ENCODE measurements at regions not wholly inside any gene's neighbourhood (a gene's known extent, or its start where the extent isn't known, plus 50 kb on each side); places are given as distances from the start of the nearest gene placed in this dataset.

DNA sequence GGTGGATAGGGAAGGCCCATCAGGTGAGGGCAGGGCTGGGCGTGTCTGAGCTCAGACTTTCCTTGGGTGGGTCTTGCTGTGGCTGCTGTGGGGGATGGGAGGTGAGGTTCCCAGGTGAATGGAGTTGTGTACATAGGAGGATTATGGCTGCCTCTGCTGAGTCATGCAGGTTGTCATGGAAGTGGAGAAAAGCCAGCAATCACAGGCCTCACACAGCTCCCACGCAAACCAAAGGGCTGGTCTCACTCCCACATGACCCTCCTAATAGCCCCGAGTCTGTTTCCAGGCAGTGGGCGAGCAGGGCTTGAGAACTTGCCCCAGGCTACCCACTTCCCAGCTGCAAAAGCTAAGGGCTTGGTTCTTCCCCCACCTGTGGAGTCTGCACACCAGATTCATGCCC, 149.5 kb downstream of the IPO8 start:
- TF ChIP-seq, protein P1, sequence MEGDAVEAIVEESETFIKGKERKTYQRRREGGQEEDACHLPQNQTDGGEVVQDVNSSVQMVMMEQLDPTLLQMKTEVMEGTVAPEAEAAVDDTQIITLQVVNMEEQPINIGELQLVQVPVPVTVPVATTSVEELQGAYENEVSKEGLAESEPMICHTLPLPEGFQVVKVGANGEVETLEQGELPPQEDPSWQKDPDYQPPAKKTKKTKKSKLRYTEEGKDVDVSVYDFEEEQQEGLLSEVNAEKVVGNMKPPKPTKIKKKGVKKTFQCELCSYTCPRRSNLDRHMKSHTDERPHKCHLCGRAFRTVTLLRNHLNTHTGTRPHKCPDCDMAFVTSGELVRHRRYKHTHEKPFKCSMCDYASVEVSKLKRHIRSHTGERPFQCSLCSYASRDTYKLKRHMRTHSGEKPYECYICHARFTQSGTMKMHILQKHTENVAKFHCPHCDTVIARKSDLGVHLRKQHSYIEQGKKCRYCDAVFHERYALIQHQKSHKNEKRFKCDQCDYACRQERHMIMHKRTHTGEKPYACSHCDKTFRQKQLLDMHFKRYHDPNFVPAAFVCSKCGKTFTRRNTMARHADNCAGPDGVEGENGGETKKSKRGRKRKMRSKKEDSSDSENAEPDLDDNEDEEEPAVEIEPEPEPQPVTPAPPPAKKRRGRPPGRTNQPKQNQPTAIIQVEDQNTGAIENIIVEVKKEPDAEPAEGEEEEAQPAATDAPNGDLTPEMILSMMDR (IDR thresholded peaks at IDR 0.05) = no peak
- TF ChIP-seq EP300 (IDR thresholded peaks at IDR 0.05) (no peak), POLR2A (IDR thresholded peaks at IDR 0.05) (no peak)

Data from sigmoid colon (tissue), 4 donors.